ENCODE measurements at regions not wholly inside any gene's neighbourhood (a gene's known extent, or its start where the extent isn't known, plus 50 kb on each side); places are given as distances from the start of the nearest gene placed in this dataset.

DNA sequence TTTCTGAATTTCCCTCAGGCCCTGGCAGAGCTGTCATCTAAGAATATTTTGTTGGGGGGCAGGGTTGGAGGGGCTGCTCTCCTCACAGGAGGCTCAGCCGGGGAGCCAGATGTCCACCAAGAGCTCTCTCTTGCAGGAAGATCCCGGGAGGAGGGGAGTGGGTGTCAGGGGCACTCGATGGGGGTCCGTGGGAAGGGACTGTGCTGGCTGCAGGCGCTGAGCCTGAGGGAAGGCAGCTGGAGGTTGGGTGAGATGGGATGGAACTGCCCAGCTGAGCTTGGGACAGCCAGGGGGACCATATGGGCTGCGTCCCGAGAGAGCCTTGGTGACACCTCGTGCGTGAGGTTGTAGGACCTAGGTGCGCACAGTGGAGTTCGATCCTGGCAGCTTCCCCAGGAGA, 111.2 kb upstream of the GSE1 start:
- TF ChIP-seq POLR2AphosphoS5 (IDR thresholded peaks at IDR 0.05; ENCODE audit: low read depth, low read length) (no peak), POLR2A (IDR thresholded peaks at IDR 0.05; ENCODE audit: low read depth, low read length) (no peak)

All from GM12891 (cell line).